Neural cell (in vitro differentiated cells): ENCODE measurements at regions not wholly inside any gene's neighbourhood (a gene's known extent, or its start where the extent isn't known, plus 50 kb on each side); places are given as distances from the start of the nearest gene placed in this dataset.

ENCODE experiments used
- H2AFZ ChIP-seq: fragments of 200-600, 300-800 bp; sonication (generic), shearing (Covaris generic); 2 replicates; pipeline ENCODE4 v1.6.0; 2014; ENCODE audit warnings: low read depth, mild to moderate bottlenecking, antibody characterized with exemption, low read length, moderate library complexity
- H3F3A ChIP-seq: fragments of 200-600 bp; shearing (Covaris generic); 2 replicates; pipeline ENCODE4 v1.6.1; 2016; ENCODE audit warnings: mild to moderate bottlenecking, moderate library complexity, mixed read lengths, antibody characterized with exemption, low read length; ENCODE audit not compliant: insufficient read depth, poor library complexity, severe bottlenecking
- H3K27ac ChIP-seq: fragments of 200-600, 300-800 bp; sonication (generic), shearing (Covaris generic); 2 replicates; pipeline ENCODE4 v1.5.1; 2014; ENCODE audit warnings: mild to moderate bottlenecking, low read length, moderate library complexity
- H3K27me3 ChIP-seq: fragments of 300-800, 200-600 bp; sonication (generic), shearing (Covaris generic); 2 replicates; pipeline ENCODE4 v1.6.0; 2014; ENCODE audit warnings: mild to moderate bottlenecking, low read depth, low read length, moderate library complexity; ENCODE audit not compliant: insufficient read depth
- H3K36me3 ChIP-seq: fragments of 300-800, 200-600 bp; sonication (generic), shearing (Covaris generic); 2 replicates; pipeline ENCODE4 v1.5.1; 2014; ENCODE audit warnings: mild to moderate bottlenecking, antibody characterized with exemption, low read length, moderate library complexity; ENCODE audit not compliant: insufficient read depth
- H3K4me2 ChIP-seq: fragments of 300-800, 200-600 bp; sonication (generic), shearing (Covaris generic); 2 replicates; pipeline ENCODE4 v1.6.0; 2014; ENCODE audit warnings: mild to moderate bottlenecking, low read length
- H3K4me3 ChIP-seq: fragments of 300-800, 200-600 bp; sonication (generic), shearing (Covaris generic); 2 replicates; pipeline ENCODE4 v1.5.1; 2014; ENCODE audit warnings: mild to moderate bottlenecking, low read length, moderate library complexity
- H3K79me2 ChIP-seq: fragments of 200-600 bp; shearing (Covaris generic); replicated peaks from 2 replicates; pipeline ENCODE4 v1.6.0; 2014; ENCODE audit warnings: mild to moderate bottlenecking, low read length, moderate library complexity; ENCODE audit not compliant: insufficient read depth
- H3K9ac ChIP-seq: fragments of 300-800, 200-600 bp; sonication (generic), shearing (Covaris generic); 2 replicates; pipeline ENCODE4 v1.6.1; 2016; ENCODE audit warnings: mild to moderate bottlenecking, low read length, mixed read lengths
- H3K9me2 ChIP-seq: fragments of 200-600 bp; shearing (Covaris generic); 2 replicates; pipeline ENCODE4 v1.6.1; 2016; ENCODE audit warnings: mild to moderate bottlenecking, low read length, mixed read lengths; ENCODE audit not compliant: insufficient read depth
- H3K9me3 ChIP-seq: fragments of 200-600, 300-800 bp; sonication (generic), shearing (Covaris generic); 2 replicates; pipeline ENCODE4 v1.6.1; 2016; ENCODE audit warnings: mild to moderate bottlenecking, mixed run types, low read length, moderate library complexity, mixed read lengths
- H4K20me1 ChIP-seq: fragments of 200-600 bp; shearing (Covaris generic); 2 replicates; pipeline ENCODE4 v1.6.1; 2016; ENCODE audit warnings: mild to moderate bottlenecking, mixed run types; ENCODE audit not compliant: insufficient read depth
- CTCF ChIP-seq: fragments of 450-650 bp; IDR thresholded peaks from 2 replicates; pipeline ENCODE4 v1.5.1; 2014; ENCODE audit warnings: antibody characterized with exemption, mild to moderate bottlenecking, moderate library complexity; ENCODE audit not compliant: poor library complexity, severe bottlenecking
- EP300 ChIP-seq: fragments of 450-650 bp; conservative IDR thresholded peaks from 2 replicates; pipeline ENCODE4 v1.6.1; 2014; ENCODE audit warnings: antibody characterized with exemption, mild to moderate bottlenecking, moderate library complexity; ENCODE audit not compliant: poor library complexity, severe bottlenecking
- EZH2 ChIP-seq: fragments of 200-600, 300-800 bp; shearing (Covaris generic), sonication (generic); IDR thresholded peaks from 2 replicates; pipeline ENCODE4 v1.6.1; 2014; ENCODE audit warnings: antibody characterized with exemption, low read length, borderline replicate concordance, mild to moderate bottlenecking; ENCODE audit not compliant: insufficient read depth, poor library complexity, severe bottlenecking
- MXI1 ChIP-seq: fragments of 450-650 bp; conservative IDR thresholded peaks from 2 replicates; pipeline ENCODE4 v1.6.1; 2014; ENCODE audit warnings: antibody characterized with exemption, mild to moderate bottlenecking; ENCODE audit not compliant: poor library complexity, severe bottlenecking
- POLR2AphosphoS5 ChIP-seq: IDR thresholded peaks from 2 replicates; pipeline ENCODE4 v1.6.1; 2012
- RAD21 ChIP-seq: fragments of 450-650 bp; conservative IDR thresholded peaks from 2 replicates; pipeline ENCODE4 v1.6.1; 2014; ENCODE audit warnings: antibody characterized with exemption, mild to moderate bottlenecking, moderate library complexity
- REST ChIP-seq: IDR thresholded peaks from 2 replicates; pipeline ENCODE4 v1.6.1; 2012; ENCODE audit warnings: borderline replicate concordance
- SMC3 ChIP-seq: fragments of 450-650 bp; conservative IDR thresholded peaks from 2 replicates; pipeline ENCODE4 v1.6.1; 2014; ENCODE audit warnings: antibody characterized with exemption, mild to moderate bottlenecking, moderate library complexity; ENCODE audit not compliant: poor library complexity
- TAF1 ChIP-seq: IDR thresholded peaks from 2 replicates; pipeline ENCODE4 v1.6.1; 2012; ENCODE audit warnings: low read depth

- Histone ChIP-seq H3K27me3 (no peaks in the 10 kb centered on the region), H3K79me2 (no peaks in the 10 kb centered on the region), H3K27ac (no peak overlapping the region), H3K9me2 (no peaks in the 10 kb centered on the region), H3F3A (no peaks in the 10 kb centered on the region), H3K9me3 (no peaks in the 10 kb centered on the region), H3K9ac (no peak overlapping the region), H3K4me3 (no peak overlapping the region), H2AFZ (no peak overlapping the region), H4K20me1 (no peaks in the 10 kb centered on the region), H3K36me3 (no peaks in the 10 kb centered on the region), H3K4me2 (no peak overlapping the region)
- no peak for TF ChIP-seq REST
- no peak for TF ChIP-seq EZH2
- no peak for TF ChIP-seq SMC3
- no peak for TF ChIP-seq TAF1
- no peak for TF ChIP-seq EP300
- no peak for TF ChIP-seq MXI1
- no peak for TF ChIP-seq POLR2AphosphoS5
- no peak for TF ChIP-seq CTCF
- no peak for TF ChIP-seq RAD21
Observed at GRCh38 chr14:80446356-80446755, 235.1 kb upstream of the DIO2 start.

- TF ChIP-seq EP300 (no peak), POLR2AphosphoS5 (no peak), SMC3 (no peak), RAD21 (no peak), EZH2 (no peak), CTCF (no peak), TAF1 (no peak), MXI1 (no peak), REST (no peak)
- Histone ChIP-seq H3K79me2 (no peaks in the 10 kb centered on the region), H3K4me2 (no peak overlapping the region), H3K27ac (no peak overlapping the region), H3K9ac (no peak overlapping the region), H3F3A (no peaks in the 10 kb centered on the region), H3K9me3 (no peaks in the 10 kb centered on the region), H4K20me1 (no peaks in the 10 kb centered on the region), H3K9me2 (no peaks in the 10 kb centered on the region), H3K36me3 (no peaks in the 10 kb centered on the region), H2AFZ (no peak overlapping the region), H3K4me3 (no peak overlapping the region), H3K27me3 (no peaks in the 10 kb centered on the region)
Observed at GRCh38 chr14:80445605-80446004, 234.3 kb upstream of the DIO2 start.
